H9 (cell line): ENCODE measurements at regions not wholly inside any gene's neighbourhood (a gene's known extent, or its start where the extent isn't known, plus 50 kb on each side); places are given as distances from the start of the nearest gene placed in this dataset.

Source experiments
- DNase-seq: peaks from one replicate; pipeline ENCODE4 v3.0.0-alpha.2; 2017
- H2AFZ ChIP-seq: one replicate; pipeline ENCODE4 v1.6.1; 2013; ENCODE audit warnings: mild to moderate bottlenecking, low read length, control low read depth, moderate library complexity
- H2AK5ac ChIP-seq: 2 replicates; pipeline ENCODE4 v1.6.1; 2013; ENCODE audit warnings: low read length, control low read depth, mixed read lengths; ENCODE audit not compliant: insufficient read length
- H2BK120ac ChIP-seq: one replicate; pipeline ENCODE4 v1.6.1; 2013; ENCODE audit warnings: low read depth, mild to moderate bottlenecking, low read length, control low read depth, inconsistent platforms; ENCODE audit not compliant: poor library complexity, severe bottlenecking
- H2BK12ac ChIP-seq: 2 replicates; pipeline ENCODE4 v1.6.1; 2013; ENCODE audit warnings: low read length, control low read depth, mixed read lengths, low read depth; ENCODE audit not compliant: insufficient read length
- H2BK15ac ChIP-seq: 2 replicates; pipeline ENCODE4 v1.6.1; 2013; ENCODE audit warnings: low read depth, low read length, control low read depth
- H2BK20ac ChIP-seq: one replicate; pipeline ENCODE4 v1.6.1; 2013; ENCODE audit warnings: low read depth, mild to moderate bottlenecking, low read length, control low read depth, inconsistent platforms; ENCODE audit not compliant: poor library complexity, severe bottlenecking
- H2BK5ac ChIP-seq: 2 replicates; pipeline ENCODE4 v1.6.1; 2013; ENCODE audit warnings: low read length, control low read depth, mixed read lengths; ENCODE audit not compliant: insufficient read length
- H3K14ac ChIP-seq: 2 replicates; pipeline ENCODE4 v1.6.1; 2013; ENCODE audit warnings: low read length, control low read depth; ENCODE audit not compliant: insufficient read depth
- H3K18ac ChIP-seq: 2 replicates; pipeline ENCODE4 v1.6.1; 2013; ENCODE audit warnings: low read depth, mild to moderate bottlenecking, mixed read lengths, low read length, control low read depth; ENCODE audit not compliant: insufficient read length
- H3K23ac ChIP-seq: 2 replicates; pipeline ENCODE4 v1.6.1; 2013; ENCODE audit warnings: low read length, control low read depth, mixed read lengths, low read depth; ENCODE audit not compliant: insufficient read length
- H3K23me2 ChIP-seq: 2 replicates; pipeline ENCODE4 v1.6.1; 2013; ENCODE audit warnings: low read depth, mild to moderate bottlenecking, mixed read lengths, low read length, control low read depth; ENCODE audit not compliant: insufficient read length, poor library complexity, severe bottlenecking
- H3K27ac ChIP-seq: 2 replicates; pipeline ENCODE4 v1.5.1; 2013; ENCODE audit warnings: low read length, control low read depth, mixed read lengths, low read depth; ENCODE audit not compliant: insufficient read length
- H3K27me3 ChIP-seq: 2 replicates; pipeline ENCODE4 v1.6.1; 2013; ENCODE audit warnings: low read length, control low read depth, inconsistent platforms; ENCODE audit not compliant: insufficient read depth
- H3K4ac ChIP-seq: 2 replicates; pipeline ENCODE4 v1.6.1; 2013; ENCODE audit warnings: low read depth, mild to moderate bottlenecking, control low read depth, inconsistent platforms, low read length, moderate library complexity
- H3K4me1 ChIP-seq: 2 replicates; pipeline ENCODE4 v1.6.1; 2013; ENCODE audit warnings: low read length, control low read depth, inconsistent platforms; ENCODE audit not compliant: insufficient read depth
- H3K4me2 ChIP-seq: 2 replicates; pipeline ENCODE4 v1.6.1; 2013; ENCODE audit warnings: low read length, control low read depth, mixed read lengths; ENCODE audit not compliant: insufficient read length, insufficient read depth
- H3K56ac ChIP-seq: 2 replicates; pipeline ENCODE4 v1.6.1; 2013; ENCODE audit warnings: low read depth, mild to moderate bottlenecking, mixed read lengths, low read length, control low read depth; ENCODE audit not compliant: insufficient read length
- H3K79me1 ChIP-seq: 2 replicates; pipeline ENCODE4 v1.6.1; 2013; ENCODE audit warnings: low read depth, mild to moderate bottlenecking, moderate library complexity, low read length, control low read depth, inconsistent platforms; ENCODE audit not compliant: insufficient read depth, poor library complexity, severe bottlenecking
- H3K79me2 ChIP-seq: 2 replicates; pipeline ENCODE4 v1.6.1; 2013; ENCODE audit warnings: low read length, control low read depth, inconsistent platforms; ENCODE audit not compliant: insufficient read depth
- H3K9ac ChIP-seq: 2 replicates; pipeline ENCODE4 v1.6.1; 2013; ENCODE audit warnings: low read length, control low read depth, mixed read lengths; ENCODE audit not compliant: insufficient read length; ENCODE audit errors: extremely low read depth
- H3K9me3 ChIP-seq: one replicate; pipeline ENCODE4 v1.6.1; 2013; ENCODE audit warnings: low read depth, low read length, inconsistent platforms; ENCODE audit not compliant: control insufficient read depth
- H3T11ph ChIP-seq: one replicate; pipeline ENCODE4 v1.6.1; 2013; ENCODE audit warnings: mild to moderate bottlenecking, low read length, control low read depth, inconsistent platforms
- H4K20me1 ChIP-seq: one replicate; pipeline ENCODE4 v1.6.1; 2013; ENCODE audit not compliant: control insufficient read depth, insufficient read length, insufficient read depth
- H4K5ac ChIP-seq: 2 replicates; pipeline ENCODE4 v1.6.1; 2013; ENCODE audit warnings: low read depth, mild to moderate bottlenecking, mixed read lengths, low read length, control low read depth; ENCODE audit not compliant: insufficient read length
- H4K8ac ChIP-seq: replicated peaks from 2 replicates; pipeline ENCODE4 v1.6.1; 2013; ENCODE audit warnings: low read length, control low read depth, mixed read lengths, low read depth; ENCODE audit not compliant: insufficient read length
- H4K91ac ChIP-seq: 2 replicates; pipeline ENCODE4 v1.6.1; 2013; ENCODE audit warnings: low read depth, mild to moderate bottlenecking, moderate library complexity, mixed read lengths, low read length, control low read depth; ENCODE audit not compliant: insufficient read length
- H3K27ac Mint-ChIP-seq, 3 experiments: 2 replicates in 2 of 3; 3 replicates in 1 of 3; pipeline ENCODE4 v1.8.0; 2020 to 2021; ENCODE audit warnings: mixed read lengths in 3 of 3, mild to moderate bottlenecking in 1 of 3, moderate library complexity in 1 of 3
- H3K27me3 Mint-ChIP-seq: 2 replicates; pipeline ENCODE4 v1.8.0; 2021; ENCODE audit warnings: low read depth, mild to moderate bottlenecking, moderate library complexity, mixed read lengths
- H3K36me3 Mint-ChIP-seq, 3 experiments: 2 replicates in 2 of 3; 3 replicates in 1 of 3; pipeline ENCODE4 v1.8.0; 2020 to 2021; ENCODE audit warnings: low read depth in 3 of 3, mixed read lengths in 3 of 3; ENCODE audit not compliant: insufficient read depth in 1 of 3
- H3K4me1 Mint-ChIP-seq, 2 experiments: 2 replicates each; pipeline ENCODE4 v1.8.0; 2020; ENCODE audit warnings: mixed read lengths in 2 of 2
- H3K4me3 Mint-ChIP-seq, 2 experiments: 2 replicates in 1 of 2; 3 replicates in 1 of 2; pipeline ENCODE4 v1.8.0; 2020 to 2021; ENCODE audit warnings: mild to moderate bottlenecking in 2 of 2, mixed read lengths in 2 of 2, moderate library complexity in 1 of 2
- H3K9me3 Mint-ChIP-seq, 2 experiments: 2 replicates in 1 of 2; 3 replicates in 1 of 2; pipeline ENCODE4 v1.8.0; 2020; ENCODE audit warnings: mild to moderate bottlenecking in 2 of 2, mixed read lengths in 2 of 2, moderate library complexity in 1 of 2
- WGBS: extraction: QIAGEN DNeasy Blood & Tissue Kit; methylation state at CpG from one replicate; pipeline ENCODE4 v1.1.7; 2013; ENCODE audit warnings: missing lambda C conversion rate, low lambda C conversion rate, mixed read lengths; ENCODE audit not compliant: insufficient read length; ENCODE audit errors: extremely low coverage; 5-methylcytosine and 5-hydroxymethylcytosine counted together
- TF ChIP-seq, protein P1 (sequence below): fragments of 200-600 bp; sonication (generic); conservative IDR thresholded peaks from 3 replicates; pipeline ENCODE4 v1.8.0; 2021; ENCODE audit warnings: antibody characterized with exemption, mild to moderate bottlenecking

- H3K23ac ChIP-seq, result no peak overlapping the region
- H3K18ac ChIP-seq, result no peak overlapping the region
- Mint-ChIP-seq H3K4me3 (no peak overlapping the region), H3K27me3 (no peaks in the 10 kb centered on the region), H3K27ac (no peak overlapping the region), H3K4me1 (peaks cover 10 to 12% of the 10 kb centered on the region in 2 experiments), H3K36me3 (peaks cover 3 to 16% (median 11%) of the 10 kb centered on the region in 3 experiments; a peak in 5 of 7 replicates), H3K9me3 (peaks cover 10 to 18% of the 10 kb centered on the region in 2 experiments; a peak in 4 of 5 replicates)
- no peak overlapping the region for H4K91ac ChIP-seq
- H3K9ac ChIP-seq, result no peak overlapping the region
- DNase-seq, result no peak
- no peak overlapping the region for H3K4ac ChIP-seq
- H3K27me3 ChIP-seq, result no peaks in the 10 kb centered on the region
- no peak overlapping the region for H2BK20ac ChIP-seq
- no peak overlapping the region for H2BK15ac ChIP-seq
- no peak overlapping the region for H4K5ac ChIP-seq
- no peaks in the 10 kb centered on the region for H3K4me1 ChIP-seq
- H3K79me2 ChIP-seq, result no peaks in the 10 kb centered on the region
- H4K20me1 ChIP-seq, result no peaks in the 10 kb centered on the region
- no peaks in the 10 kb centered on the region for H3K9me3 ChIP-seq
- H2AK5ac ChIP-seq, result no peak overlapping the region
- no peak overlapping the region for H3T11ph ChIP-seq
- H2BK12ac ChIP-seq, result no peak overlapping the region
- H3K14ac ChIP-seq, result no peak overlapping the region
- TF ChIP-seq, protein P1, sequence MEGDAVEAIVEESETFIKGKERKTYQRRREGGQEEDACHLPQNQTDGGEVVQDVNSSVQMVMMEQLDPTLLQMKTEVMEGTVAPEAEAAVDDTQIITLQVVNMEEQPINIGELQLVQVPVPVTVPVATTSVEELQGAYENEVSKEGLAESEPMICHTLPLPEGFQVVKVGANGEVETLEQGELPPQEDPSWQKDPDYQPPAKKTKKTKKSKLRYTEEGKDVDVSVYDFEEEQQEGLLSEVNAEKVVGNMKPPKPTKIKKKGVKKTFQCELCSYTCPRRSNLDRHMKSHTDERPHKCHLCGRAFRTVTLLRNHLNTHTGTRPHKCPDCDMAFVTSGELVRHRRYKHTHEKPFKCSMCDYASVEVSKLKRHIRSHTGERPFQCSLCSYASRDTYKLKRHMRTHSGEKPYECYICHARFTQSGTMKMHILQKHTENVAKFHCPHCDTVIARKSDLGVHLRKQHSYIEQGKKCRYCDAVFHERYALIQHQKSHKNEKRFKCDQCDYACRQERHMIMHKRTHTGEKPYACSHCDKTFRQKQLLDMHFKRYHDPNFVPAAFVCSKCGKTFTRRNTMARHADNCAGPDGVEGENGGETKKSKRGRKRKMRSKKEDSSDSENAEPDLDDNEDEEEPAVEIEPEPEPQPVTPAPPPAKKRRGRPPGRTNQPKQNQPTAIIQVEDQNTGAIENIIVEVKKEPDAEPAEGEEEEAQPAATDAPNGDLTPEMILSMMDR, result no peak
- H2BK5ac ChIP-seq, result no peak overlapping the region
- no CpG with 5 or more reads among the region's 1 CpG for WGBS
- no peak overlapping the region for H3K4me2 ChIP-seq
- no peak overlapping the region for H3K27ac ChIP-seq
- H4K8ac ChIP-seq, result no peak overlapping the region
- H3K56ac ChIP-seq, result no peak overlapping the region
- no peak overlapping the region for H2BK120ac ChIP-seq
- no peaks in the 10 kb centered on the region for H3K79me1 ChIP-seq
- no peaks in the 10 kb centered on the region for H3K23me2 ChIP-seq
- H2AFZ ChIP-seq, result no peak overlapping the region
Measured at GRCh38 chr13:77981281-77981881, 62.8 kb upstream of the EDNRB start.
